Smooth muscle cell (in vitro differentiated cells): ENCODE measurements at regions not wholly inside any gene's neighbourhood (a gene's known extent, or its start where the extent isn't known, plus 50 kb on each side); places are given as distances from the start of the nearest gene placed in this dataset.
A peak's percentile ranks its signal among the peaks of the same experiment; 100 is the strongest.

Source experiments
- DNase-seq: peaks from one replicate; lab custom pipeline; 2025; ENCODE audit not compliant: unreplicated experiment; lab: John Stamatoyannopoulos, UW
- H2AFZ ChIP-seq: fragments of 200-600 bp; sonication (generic); 2 replicates; pipeline ENCODE4 v1.6.0; 2016; ENCODE audit warnings: antibody characterized with exemption, low read depth, mild to moderate bottlenecking
- H3F3A ChIP-seq: fragments of 200-600 bp; sonication (generic); 2 replicates; pipeline ENCODE4 v1.6.0; 2017; ENCODE audit warnings: antibody characterized with exemption, low read depth
- H3K27ac ChIP-seq: fragments of 200-600 bp; sonication (generic); 2 replicates; pipeline ENCODE4 v1.5.1; 2016; ENCODE audit warnings: low read depth, mild to moderate bottlenecking
- H3K27me3 ChIP-seq: fragments of 200-600 bp; sonication (generic); 2 replicates; pipeline ENCODE4 v1.6.1; 2016; ENCODE audit warnings: low read depth, mild to moderate bottlenecking
- H3K36me3 ChIP-seq: fragments of 200-600 bp; sonication (generic); 2 replicates; pipeline ENCODE4 v1.5.1; 2016; ENCODE audit warnings: low read depth
- H3K4me1 ChIP-seq: fragments of 200-600 bp; sonication (generic); 2 replicates; pipeline ENCODE4 v1.5.1; 2016; ENCODE audit warnings: low read depth
- H3K4me2 ChIP-seq: fragments of 200-600 bp; sonication (generic); 2 replicates; pipeline ENCODE4 v1.6.0; 2016; ENCODE audit warnings: mild to moderate bottlenecking
- H3K4me3 ChIP-seq: fragments of 200-600 bp; sonication (generic); 2 replicates; pipeline ENCODE4 v1.5.1; 2016; ENCODE audit warnings: mild to moderate bottlenecking
- H3K79me2 ChIP-seq: fragments of 200-600 bp; sonication (generic); 2 replicates; pipeline ENCODE4 v1.6.0; 2016; ENCODE audit warnings: low read depth, mild to moderate bottlenecking
- H3K9ac ChIP-seq: fragments of 200-600 bp; sonication (generic); 2 replicates; pipeline ENCODE4 v1.6.0; 2016; ENCODE audit warnings: low read depth
- H3K9me3 ChIP-seq: fragments of 200-600 bp; sonication (generic); replicated peaks from 2 replicates; pipeline ENCODE4 v1.5.1; 2016; ENCODE audit warnings: low read depth
- H4K20me1 ChIP-seq: fragments of 200-600 bp; sonication (generic); 2 replicates; pipeline ENCODE4 v1.6.0; 2016; ENCODE audit warnings: low read depth
- CTCF ChIP-seq: fragments of 200-600 bp; sonication (generic); IDR thresholded peaks from 2 replicates; pipeline ENCODE4 v1.5.1; 2017; ENCODE audit warnings: borderline replicate concordance, mild to moderate bottlenecking, antibody characterized with exemption; ENCODE audit not compliant: insufficient read depth, poor library complexity, severe bottlenecking
- WGBS: methylation state at CpG from one replicate; pipeline ENCODE4 v1.1.7; 2016; ENCODE audit warnings: low lambda C conversion rate; 5-methylcytosine and 5-hydroxymethylcytosine counted together

GRCh38 chr11:88410056-88410455 lies 72.5 kb upstream of the CTSC start:
- peaks cover 7% of the 10 kb centered on the region for H3F3A ChIP-seq
- no peak overlapping the region for H3K9ac ChIP-seq
- H3K4me2 ChIP-seq, result no peak overlapping the region
- H3K36me3 ChIP-seq, result no peaks in the 10 kb centered on the region
- H3K27me3 ChIP-seq, result no peaks in the 10 kb centered on the region
- peak overlapping the region; percentile 68 for H3K27ac ChIP-seq
- no peaks in the 10 kb centered on the region for H3K79me2 ChIP-seq
- no peak for DNase-seq
- H4K20me1 ChIP-seq, result no peaks in the 10 kb centered on the region
- H3K4me3 ChIP-seq, result no peak overlapping the region
- TF ChIP-seq CTCF, result no peak
- 86% methylated on average over 4 of the region's 4 CpGs for WGBS
- H3K4me1 ChIP-seq, result peaks cover 13% of the 10 kb centered on the region
- no peaks in the 10 kb centered on the region for H3K9me3 ChIP-seq
- H2AFZ ChIP-seq, result no peak overlapping the region

- Histone ChIP-seq H3F3A (no peaks in the 10 kb centered on the region), H3K4me2 (no peak overlapping the region), H4K20me1 (no peaks in the 10 kb centered on the region), H3K9me3 (no peaks in the 10 kb centered on the region), H3K36me3 (no peaks in the 10 kb centered on the region), H2AFZ (no peak overlapping the region), H3K79me2 (no peaks in the 10 kb centered on the region), H3K27ac (no peak overlapping the region), H3K4me3 (no peak overlapping the region), H3K9ac (no peak overlapping the region), H3K27me3 (no peaks in the 10 kb centered on the region), H3K4me1 (peaks cover 20% of the 10 kb centered on the region)
- TF ChIP-seq CTCF, result no peak
- DNase-seq, result no peak
Observed at GRCh38 chr11:88406876-88407275, 69.3 kb upstream of the CTSC start.

- DNase-seq, result no peak
- Histone ChIP-seq H2AFZ (no peak overlapping the region), H3K4me2 (no peak overlapping the region), H3K36me3 (no peaks in the 10 kb centered on the region), H3K27me3 (no peaks in the 10 kb centered on the region), H3K9ac (no peak overlapping the region), H3K27ac (no peak overlapping the region), H3K4me1 (peaks cover 21% of the 10 kb centered on the region), H4K20me1 (no peaks in the 10 kb centered on the region), H3K9me3 (no peaks in the 10 kb centered on the region), H3K79me2 (no peaks in the 10 kb centered on the region), H3F3A (no peaks in the 10 kb centered on the region), H3K4me3 (no peak overlapping the region)
- TF ChIP-seq CTCF, result no peak
- 92% methylated on average over 4 of the region's 4 CpGs for WGBS
Observed at GRCh38 chr11:88405853-88406252, 68.3 kb upstream of the CTSC start.

- H3K36me3 ChIP-seq, result no peaks in the 10 kb centered on the region
- TF ChIP-seq CTCF, result no peak
- no peak overlapping the region for H3K4me3 ChIP-seq
- no peaks in the 10 kb centered on the region for H3K27me3 ChIP-seq
- DNase-seq, result no peak
- H3K9ac ChIP-seq, result no peak overlapping the region
- no peaks in the 10 kb centered on the region for H4K20me1 ChIP-seq
- H3K27ac ChIP-seq, result no peak overlapping the region
- H2AFZ ChIP-seq, result no peak overlapping the region
- no peaks in the 10 kb centered on the region for H3F3A ChIP-seq
- H3K4me2 ChIP-seq, result peak overlapping the region; percentile 16
- WGBS, result 88% methylated on average over 1 of the region's 1 CpG
- H3K4me1 ChIP-seq, result peaks cover 21% of the 10 kb centered on the region
- no peaks in the 10 kb centered on the region for H3K9me3 ChIP-seq
- H3K79me2 ChIP-seq, result no peaks in the 10 kb centered on the region
Observed at GRCh38 chr11:88404932-88405710, 67.6 kb upstream of the CTSC start.
